Smooth muscle cell (in vitro differentiated cells): ENCODE measurements at regions not wholly inside any gene's neighbourhood (a gene's known extent, or its start where the extent isn't known, plus 50 kb on each side); places are given as distances from the start of the nearest gene placed in this dataset.

Source experiments
- DNase-seq: peaks from one replicate; lab custom pipeline; 2025; ENCODE audit not compliant: unreplicated experiment; lab: John Stamatoyannopoulos, UW
- H2AFZ ChIP-seq: fragments of 200-600 bp; sonication (generic); 2 replicates; pipeline ENCODE4 v1.6.0; 2016; ENCODE audit warnings: antibody characterized with exemption, low read depth, mild to moderate bottlenecking
- H3F3A ChIP-seq: fragments of 200-600 bp; sonication (generic); 2 replicates; pipeline ENCODE4 v1.6.0; 2017; ENCODE audit warnings: antibody characterized with exemption, low read depth
- H3K27ac ChIP-seq: fragments of 200-600 bp; sonication (generic); 2 replicates; pipeline ENCODE4 v1.5.1; 2016; ENCODE audit warnings: low read depth, mild to moderate bottlenecking
- H3K27me3 ChIP-seq: fragments of 200-600 bp; sonication (generic); 2 replicates; pipeline ENCODE4 v1.6.1; 2016; ENCODE audit warnings: low read depth, mild to moderate bottlenecking
- H3K36me3 ChIP-seq: fragments of 200-600 bp; sonication (generic); 2 replicates; pipeline ENCODE4 v1.5.1; 2016; ENCODE audit warnings: low read depth
- H3K4me1 ChIP-seq: fragments of 200-600 bp; sonication (generic); 2 replicates; pipeline ENCODE4 v1.5.1; 2016; ENCODE audit warnings: low read depth
- H3K4me2 ChIP-seq: fragments of 200-600 bp; sonication (generic); 2 replicates; pipeline ENCODE4 v1.6.0; 2016; ENCODE audit warnings: mild to moderate bottlenecking
- H3K4me3 ChIP-seq: fragments of 200-600 bp; sonication (generic); 2 replicates; pipeline ENCODE4 v1.5.1; 2016; ENCODE audit warnings: mild to moderate bottlenecking
- H3K79me2 ChIP-seq: fragments of 200-600 bp; sonication (generic); 2 replicates; pipeline ENCODE4 v1.6.0; 2016; ENCODE audit warnings: low read depth, mild to moderate bottlenecking
- H3K9ac ChIP-seq: fragments of 200-600 bp; sonication (generic); 2 replicates; pipeline ENCODE4 v1.6.0; 2016; ENCODE audit warnings: low read depth
- H3K9me3 ChIP-seq: fragments of 200-600 bp; sonication (generic); replicated peaks from 2 replicates; pipeline ENCODE4 v1.5.1; 2016; ENCODE audit warnings: low read depth
- H4K20me1 ChIP-seq: fragments of 200-600 bp; sonication (generic); 2 replicates; pipeline ENCODE4 v1.6.0; 2016; ENCODE audit warnings: low read depth
- CTCF ChIP-seq: fragments of 200-600 bp; sonication (generic); IDR thresholded peaks from 2 replicates; pipeline ENCODE4 v1.5.1; 2017; ENCODE audit warnings: borderline replicate concordance, mild to moderate bottlenecking, antibody characterized with exemption; ENCODE audit not compliant: insufficient read depth, poor library complexity, severe bottlenecking
- WGBS: methylation state at CpG from one replicate; pipeline ENCODE4 v1.1.7; 2016; ENCODE audit warnings: low lambda C conversion rate; 5-methylcytosine and 5-hydroxymethylcytosine counted together

DNA sequence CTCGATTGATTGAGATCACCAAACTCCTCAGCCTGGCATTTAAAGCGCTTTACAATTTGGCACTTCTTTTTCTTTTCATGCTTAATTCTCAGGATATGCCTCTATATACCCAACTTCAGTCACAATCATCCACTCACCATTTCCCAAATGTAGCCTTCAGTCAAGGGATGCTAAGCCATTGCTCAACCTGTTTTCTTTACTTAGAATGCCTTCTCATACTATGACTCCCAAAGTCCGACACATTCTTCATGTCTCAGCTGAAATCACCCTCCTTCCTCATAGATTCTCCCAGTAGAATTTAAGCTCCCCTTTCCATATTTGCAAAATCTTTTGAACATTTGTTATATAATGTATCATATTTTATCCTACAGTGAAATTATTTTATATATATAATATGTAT, 467.0 kb downstream of the LRIG3 start:
- H3K9ac ChIP-seq, result no peak overlapping the region
- 72% methylated on average over 3 of the region's 3 CpGs for WGBS
- no peaks in the 10 kb centered on the region for H4K20me1 ChIP-seq
- H2AFZ ChIP-seq, result no peak overlapping the region
- H3K36me3 ChIP-seq, result no peaks in the 10 kb centered on the region
- no peaks in the 10 kb centered on the region for H3F3A ChIP-seq
- no peak for DNase-seq
- no peaks in the 10 kb centered on the region for H3K9me3 ChIP-seq
- no peaks in the 10 kb centered on the region for H3K79me2 ChIP-seq
- peaks cover 5% of the 10 kb centered on the region for H3K4me1 ChIP-seq
- H3K4me3 ChIP-seq, result no peak overlapping the region
- H3K27ac ChIP-seq, result no peak overlapping the region
- H3K27me3 ChIP-seq, result no peaks in the 10 kb centered on the region
- H3K4me2 ChIP-seq, result no peak overlapping the region
- TF ChIP-seq CTCF, result no peak

DNA sequence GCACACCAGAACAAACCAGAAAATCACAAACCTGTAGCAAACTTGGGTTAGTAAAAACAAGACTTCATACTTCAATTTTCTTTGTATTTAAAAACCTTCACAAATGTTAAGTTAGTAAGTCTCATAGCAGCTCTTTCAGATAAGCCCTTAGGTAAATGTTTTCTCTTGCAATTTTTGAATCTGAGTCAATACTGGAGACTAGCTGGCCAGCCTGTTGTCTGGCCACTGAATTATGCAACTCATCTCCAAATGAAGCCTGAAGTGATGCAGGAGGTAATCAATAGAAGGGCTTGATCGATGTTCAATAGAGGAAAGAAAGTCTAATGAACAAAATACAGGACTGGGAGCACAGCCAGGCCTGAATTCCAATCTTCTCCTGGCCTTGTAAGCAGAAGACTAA, 465.2 kb downstream of the LRIG3 start:
- Histone ChIP-seq H3F3A (no peaks in the 10 kb centered on the region), H3K4me1 (no peaks in the 10 kb centered on the region), H2AFZ (no peak overlapping the region), H3K4me2 (no peak overlapping the region), H3K79me2 (no peaks in the 10 kb centered on the region), H3K4me3 (no peak overlapping the region), H3K27ac (no peak overlapping the region), H3K27me3 (no peaks in the 10 kb centered on the region), H3K9me3 (no peaks in the 10 kb centered on the region), H4K20me1 (no peaks in the 10 kb centered on the region), H3K36me3 (no peaks in the 10 kb centered on the region), H3K9ac (no peak overlapping the region)
- no peak for DNase-seq
- no peak for TF ChIP-seq CTCF
- WGBS, result 95% methylated on average over 1 of the region's 1 CpG

DNA sequence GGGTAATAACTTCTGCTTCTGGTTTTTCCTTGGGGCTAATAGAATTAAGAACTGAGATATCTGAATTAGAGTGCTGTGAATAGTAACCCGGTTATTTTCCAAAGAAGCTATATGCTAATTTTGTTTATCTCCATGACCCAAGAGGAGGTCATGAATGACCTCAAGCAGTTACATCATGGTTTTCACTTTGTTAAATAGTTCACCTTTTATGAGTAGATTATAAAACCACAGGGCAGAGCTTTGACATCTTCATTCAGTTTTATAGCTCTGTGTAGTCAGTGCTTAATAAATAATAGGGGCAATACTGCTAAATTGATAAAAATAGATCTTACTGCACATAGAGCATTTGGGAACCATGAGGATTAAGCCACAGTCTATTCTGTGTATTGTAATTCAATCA, 462.2 kb downstream of the LRIG3 start:
- no peak overlapping the region for H2AFZ ChIP-seq
- H3K4me2 ChIP-seq, result no peak overlapping the region
- no peaks in the 10 kb centered on the region for H3K79me2 ChIP-seq
- no peak for DNase-seq
- H3K27me3 ChIP-seq, result no peaks in the 10 kb centered on the region
- H3K36me3 ChIP-seq, result no peaks in the 10 kb centered on the region
- no peaks in the 10 kb centered on the region for H3F3A ChIP-seq
- TF ChIP-seq CTCF, result no peak
- no peak overlapping the region for H3K27ac ChIP-seq
- H3K9me3 ChIP-seq, result no peaks in the 10 kb centered on the region
- WGBS, result 88% methylated on average over 1 of the region's 1 CpG
- H3K9ac ChIP-seq, result no peak overlapping the region
- no peak overlapping the region for H3K4me3 ChIP-seq
- H4K20me1 ChIP-seq, result no peaks in the 10 kb centered on the region
- H3K4me1 ChIP-seq, result no peaks in the 10 kb centered on the region

DNA sequence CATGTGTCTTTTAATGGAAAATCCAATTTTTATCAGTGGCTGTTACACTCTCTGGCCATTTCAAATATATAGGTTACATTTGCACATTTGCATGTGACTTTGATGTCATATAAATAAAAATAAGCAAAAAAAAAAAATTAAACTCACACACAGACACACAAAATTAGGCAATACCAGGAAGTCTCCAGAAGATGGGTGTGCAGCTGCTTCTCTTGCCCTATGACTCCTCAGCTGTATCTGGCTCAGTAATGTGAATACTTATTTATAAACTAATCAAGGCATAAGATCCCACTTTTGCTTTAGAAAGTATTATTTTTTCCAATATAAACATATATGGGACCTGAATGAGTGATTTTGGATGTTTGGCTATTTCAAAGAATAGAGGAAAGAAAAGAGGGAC, 461.1 kb downstream of the LRIG3 start:
- Histone ChIP-seq H3F3A (no peaks in the 10 kb centered on the region), H3K4me3 (no peak overlapping the region), H3K79me2 (no peaks in the 10 kb centered on the region), H3K4me1 (no peaks in the 10 kb centered on the region), H3K27me3 (no peaks in the 10 kb centered on the region), H3K4me2 (no peak overlapping the region), H3K27ac (no peak overlapping the region), H3K9me3 (no peaks in the 10 kb centered on the region), H4K20me1 (no peaks in the 10 kb centered on the region), H3K9ac (no peak overlapping the region), H2AFZ (no peak overlapping the region), H3K36me3 (no peaks in the 10 kb centered on the region)
- DNase-seq, result no peak
- no peak for TF ChIP-seq CTCF
